ENCODE measurements at regions not wholly inside any gene's neighbourhood (a gene's known extent, or its start where the extent isn't known, plus 50 kb on each side); places are given as distances from the start of the nearest gene placed in this dataset.
"Not testable (repeated sequence)": the region's sequence is repeated elsewhere in the genome, so short reads cannot be mapped to it uniquely, and the experiment has no call there.

DNA sequence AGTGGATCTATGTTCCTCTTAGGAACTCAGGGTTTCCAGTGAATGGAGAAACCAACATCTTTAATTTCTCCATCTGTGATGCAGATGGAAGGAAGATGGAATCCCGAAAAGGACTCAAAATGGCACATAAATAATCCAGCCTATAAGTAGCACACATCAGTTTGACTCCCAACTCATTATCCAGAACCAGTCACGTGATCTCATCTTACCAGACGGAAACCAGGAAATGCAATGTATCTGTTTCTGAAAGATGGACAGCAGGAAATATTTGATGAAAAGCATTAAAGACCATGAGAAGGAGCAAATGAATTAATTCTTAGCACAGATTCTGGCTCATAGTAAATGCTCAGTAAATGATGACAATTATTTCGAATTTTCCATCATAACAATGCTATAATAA, 443.1 kb upstream of the FMR1 start:
- DNase-seq: no peak

DNA sequence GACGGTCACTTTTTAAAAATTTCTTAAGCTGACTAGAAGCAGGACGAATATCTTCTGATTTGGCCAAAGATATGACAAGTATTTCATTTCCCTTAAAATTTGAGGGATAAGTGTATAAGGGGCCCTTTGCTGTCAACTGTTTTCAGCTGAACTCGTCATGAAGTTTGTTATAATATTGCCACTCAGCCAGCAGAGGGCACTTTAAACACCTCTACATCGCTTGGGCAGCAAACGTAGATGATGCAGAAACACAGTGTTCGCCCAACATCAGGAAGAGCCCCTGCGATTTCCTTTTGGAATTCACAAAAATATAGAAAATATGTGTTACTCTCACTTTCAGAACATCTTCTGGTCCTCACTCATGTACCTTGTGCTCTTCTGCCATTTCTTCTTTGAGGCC, 435.7 kb upstream of the FMR1 start:
- peak; percentile 3 for DNase-seq

DNA sequence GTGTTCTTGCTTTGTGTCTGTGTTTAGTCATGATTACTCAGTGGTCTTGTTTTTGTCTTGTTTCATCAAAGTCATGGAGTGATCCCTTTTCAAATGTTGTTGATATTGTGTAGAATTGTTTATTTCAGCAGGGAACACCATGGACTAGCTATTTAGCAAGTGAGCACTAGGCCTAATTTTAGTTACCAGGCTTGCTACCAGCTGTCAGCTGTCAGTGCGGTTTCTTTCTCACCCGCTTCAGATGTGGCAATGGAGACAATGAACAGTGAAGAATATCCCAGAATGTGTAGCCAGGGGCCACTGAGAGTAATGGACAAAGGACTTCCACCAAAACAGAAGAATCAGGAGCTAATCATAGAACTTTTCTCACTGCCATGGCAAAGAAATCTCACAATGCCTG, 432.8 kb upstream of the FMR1 start:
- DNase-seq: no peak

DNA sequence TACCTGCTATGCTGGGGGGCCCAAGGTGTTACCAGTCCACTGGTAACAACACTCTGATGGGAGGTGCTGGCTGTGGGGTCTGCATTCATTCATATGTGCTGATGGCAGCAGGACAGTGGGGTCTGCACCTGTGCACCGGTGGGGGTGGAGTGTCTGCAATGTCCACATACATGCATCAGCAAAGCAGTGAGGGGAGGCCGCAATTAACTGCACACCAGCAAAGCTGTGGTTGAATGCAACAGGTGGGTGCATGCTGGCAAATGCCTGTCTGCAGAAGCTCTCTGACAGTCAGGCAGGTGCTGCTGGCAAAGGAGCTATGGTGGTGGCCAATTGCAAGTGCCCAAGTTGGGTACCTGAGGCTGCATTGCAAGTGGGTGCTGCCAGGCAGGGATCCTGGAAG, 426.5 kb upstream of the FMR1 start:
- DNase-seq: no peak

DNA sequence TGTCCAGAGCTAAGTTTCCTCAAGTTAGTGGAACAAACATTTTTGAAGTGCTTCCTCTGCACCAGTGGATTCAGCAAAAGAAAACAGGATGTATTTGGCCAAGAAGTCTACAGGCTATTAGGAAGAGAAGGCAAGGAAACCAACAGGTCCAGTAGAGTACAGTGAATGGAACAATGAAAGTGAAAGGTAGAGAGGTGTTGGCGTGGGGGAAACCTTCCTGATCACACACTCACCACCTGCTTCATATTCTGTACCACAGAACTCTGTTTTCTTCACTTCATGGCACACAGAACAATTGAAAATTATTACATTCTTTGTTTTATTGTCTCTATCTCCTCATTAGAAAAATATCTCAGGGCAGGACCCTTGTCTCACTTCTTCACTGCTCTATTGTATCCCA, 417.4 kb upstream of the FMR1 start:
- DNase-seq: no peak

DNA sequence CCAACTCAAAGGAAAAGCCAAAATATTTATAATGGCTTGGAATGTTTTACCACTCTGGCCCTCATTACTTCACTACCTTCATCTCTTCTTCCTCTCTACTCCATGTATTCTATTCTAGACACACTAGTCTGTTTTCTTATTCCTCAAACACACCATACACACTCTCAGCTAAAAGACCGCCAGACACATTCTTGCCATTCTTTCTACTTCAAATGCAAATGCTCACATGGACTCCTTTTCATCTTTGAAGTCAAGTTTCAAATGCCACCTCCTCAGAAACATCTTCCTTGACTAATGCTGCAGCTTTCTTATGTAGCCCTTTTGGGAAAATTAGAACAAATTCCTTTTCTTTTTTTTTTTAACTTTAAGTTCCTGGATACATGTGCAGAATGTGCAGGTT, 412.9 kb upstream of the FMR1 start:
- DNase-seq: no peak

DNA sequence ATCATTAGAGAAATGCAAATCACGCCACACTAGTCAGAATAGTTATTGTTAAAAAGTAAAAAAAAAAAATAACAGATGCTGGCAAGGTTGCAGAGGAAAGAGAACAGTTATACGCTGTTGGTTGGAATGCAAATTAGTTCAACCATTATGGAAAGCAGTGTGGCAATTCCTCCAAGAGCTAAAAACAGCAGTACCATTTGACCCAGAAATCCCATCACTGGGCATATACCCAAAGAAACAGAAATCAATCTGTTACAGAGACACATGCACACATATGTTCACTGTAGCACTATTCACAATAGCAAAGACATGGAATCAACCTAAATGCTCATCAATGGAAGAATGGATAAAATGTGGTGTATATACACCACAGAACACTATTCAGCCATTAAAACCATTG, 388.7 kb upstream of the FMR1 start:
- DNase-seq: no peak

DNA sequence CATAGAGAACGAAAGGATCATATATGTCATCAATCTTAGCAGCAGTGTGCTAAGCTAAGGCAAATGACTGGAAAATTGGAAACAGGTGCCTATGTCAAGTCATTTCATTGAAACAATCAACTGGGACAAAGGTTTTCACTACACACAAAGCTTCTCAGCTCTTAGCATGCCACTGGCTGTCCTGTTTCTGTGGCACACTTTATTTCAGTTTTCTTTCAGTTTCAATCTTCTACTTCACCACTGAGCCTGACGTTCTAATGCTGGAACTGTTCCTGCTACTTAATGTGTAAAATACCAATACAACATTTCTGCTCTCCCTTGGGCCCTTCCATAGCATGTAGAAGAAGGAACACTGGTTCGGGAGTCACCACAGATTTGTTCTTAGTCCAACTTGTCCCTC, 378.3 kb upstream of the FMR1 start:
- DNase-seq: no peak

DNA sequence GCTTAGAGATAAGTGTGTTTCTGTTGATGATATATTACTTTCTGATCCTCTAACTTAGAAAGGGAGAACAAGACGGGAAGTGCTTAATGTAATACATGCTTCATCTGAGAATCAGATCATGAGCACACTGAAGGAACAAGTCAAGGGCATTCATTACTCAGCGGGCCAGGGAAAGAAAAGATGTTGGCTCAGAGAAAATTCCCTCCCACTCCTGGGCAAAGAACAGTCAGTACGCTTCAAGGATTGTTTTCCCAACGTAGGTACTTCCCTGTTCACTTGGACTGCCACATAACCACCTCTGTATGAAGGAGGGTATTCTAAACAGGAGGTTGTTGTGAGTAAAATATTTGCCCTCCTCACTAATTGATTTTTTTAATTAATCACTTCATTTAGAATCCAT, 374.5 kb upstream of the FMR1 start:
- no peak for DNase-seq

DNA sequence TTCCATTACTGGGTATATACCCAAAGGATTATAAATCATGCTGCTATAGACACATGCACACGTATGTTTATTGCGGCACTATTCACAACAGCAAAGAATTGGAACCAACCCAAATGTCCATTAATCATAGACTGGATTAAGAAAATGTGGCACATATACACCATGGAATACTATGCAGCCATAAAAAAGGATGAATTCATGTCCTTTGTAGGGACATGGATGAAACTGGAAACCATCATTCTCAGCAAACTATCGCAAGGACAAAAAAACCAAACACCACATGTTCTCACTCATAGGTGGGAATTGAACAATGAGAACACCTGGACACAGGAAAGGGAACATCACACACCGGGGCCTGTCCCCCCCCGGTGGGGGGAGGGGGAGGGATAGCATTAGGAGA, 363.7 kb upstream of the FMR1 start:
- not testable (repeated sequence) for DNase-seq

DNA sequence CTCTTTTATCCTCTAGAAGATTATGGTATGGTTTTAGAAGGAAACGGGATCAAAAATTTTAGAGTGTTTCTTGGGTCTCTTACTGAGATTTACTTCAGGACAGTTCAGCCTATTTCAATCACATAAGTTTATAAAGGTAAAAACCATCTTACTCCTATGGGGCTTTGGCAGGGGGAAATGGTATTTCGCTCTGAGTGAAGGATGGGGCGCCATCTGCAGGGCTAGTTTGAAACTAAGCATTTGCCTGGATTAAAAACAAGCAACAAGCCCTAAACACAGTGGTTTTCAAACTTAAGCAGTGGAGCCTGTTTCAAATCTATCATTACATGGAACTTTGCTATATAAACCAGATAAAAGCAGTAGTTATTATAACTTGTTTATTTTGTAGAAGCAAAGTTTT, 361.5 kb upstream of the FMR1 start:
- peak; percentile 1 for DNase-seq

DNA sequence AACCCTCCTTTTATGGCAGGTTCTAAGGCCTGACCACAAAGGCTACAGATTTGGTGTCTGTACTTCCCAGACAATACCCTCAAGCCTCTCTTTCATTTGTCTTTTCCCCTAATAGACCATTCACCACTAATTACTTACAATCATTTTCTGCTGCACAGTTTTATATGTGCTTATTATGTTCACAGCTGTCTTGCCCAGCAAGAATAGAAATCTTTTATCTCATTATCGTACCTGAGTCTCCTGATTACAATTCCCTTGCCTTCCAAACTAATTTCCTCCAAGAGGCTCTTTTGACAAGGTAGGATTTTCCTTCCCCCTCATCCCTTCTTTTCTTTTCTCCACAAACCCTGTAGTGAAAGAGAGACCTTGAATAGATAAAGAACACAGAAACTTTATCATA, 352.5 kb upstream of the FMR1 start:
- no peak for DNase-seq

DNA sequence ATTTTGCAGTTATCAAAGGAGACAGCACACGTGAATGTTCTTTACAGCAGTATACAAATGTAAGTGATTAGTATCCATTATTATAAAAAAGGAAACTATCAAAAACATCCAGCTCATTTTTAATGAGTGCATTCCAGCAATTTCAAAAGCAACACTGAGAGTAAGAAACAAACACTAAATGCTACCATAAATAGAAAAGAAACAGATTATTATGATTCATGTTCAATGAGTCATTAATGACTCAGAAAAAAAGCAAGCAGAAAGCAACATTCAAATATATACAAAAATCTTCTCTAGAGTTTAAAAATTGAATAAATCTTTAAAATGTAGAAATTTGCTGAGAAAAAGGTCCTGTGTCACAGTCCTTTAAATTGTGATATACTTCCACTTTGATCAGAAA, 346.5 kb upstream of the FMR1 start:
- DNase-seq: no peak

DNA sequence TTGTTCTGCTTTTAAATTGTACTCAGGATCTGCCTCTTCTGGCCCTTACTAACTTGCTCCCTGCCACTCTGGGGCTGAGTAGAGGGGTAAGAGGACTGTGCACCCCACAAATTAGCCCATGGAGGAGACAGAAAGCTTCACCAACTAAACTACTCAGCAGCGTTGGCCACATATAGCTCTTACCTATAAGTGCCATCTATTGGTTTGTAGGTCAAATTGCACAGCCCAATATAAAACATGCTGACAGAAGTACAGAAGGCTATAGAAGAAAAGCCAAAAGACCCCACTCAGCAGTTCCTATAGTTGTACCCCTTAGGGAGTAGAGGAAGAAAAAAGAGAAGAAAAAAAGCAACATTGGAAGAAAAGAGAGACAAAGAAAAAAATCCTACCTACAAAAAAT, 341.2 kb upstream of the FMR1 start:
- no peak for DNase-seq

DNA sequence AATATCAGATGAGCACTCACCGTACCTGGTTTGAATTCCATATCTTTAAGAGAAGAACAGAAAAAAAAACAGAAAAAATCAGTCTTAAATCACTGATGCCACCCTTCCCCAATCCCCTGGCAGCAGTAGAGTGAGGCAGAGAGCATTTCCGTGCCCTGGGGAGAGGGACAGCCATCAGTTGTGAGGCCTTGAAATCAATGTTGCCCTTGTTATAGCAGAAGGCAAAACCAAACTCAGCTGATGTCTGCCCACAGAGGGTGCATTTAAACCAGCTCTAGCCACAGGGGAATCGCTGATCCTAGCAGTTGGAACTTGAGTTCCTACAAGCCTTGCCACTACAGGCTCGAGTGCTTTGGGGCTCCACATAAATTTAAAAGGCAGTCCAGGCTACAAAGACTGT, 338.5 kb upstream of the FMR1 start:
- no peak for DNase-seq

DNA sequence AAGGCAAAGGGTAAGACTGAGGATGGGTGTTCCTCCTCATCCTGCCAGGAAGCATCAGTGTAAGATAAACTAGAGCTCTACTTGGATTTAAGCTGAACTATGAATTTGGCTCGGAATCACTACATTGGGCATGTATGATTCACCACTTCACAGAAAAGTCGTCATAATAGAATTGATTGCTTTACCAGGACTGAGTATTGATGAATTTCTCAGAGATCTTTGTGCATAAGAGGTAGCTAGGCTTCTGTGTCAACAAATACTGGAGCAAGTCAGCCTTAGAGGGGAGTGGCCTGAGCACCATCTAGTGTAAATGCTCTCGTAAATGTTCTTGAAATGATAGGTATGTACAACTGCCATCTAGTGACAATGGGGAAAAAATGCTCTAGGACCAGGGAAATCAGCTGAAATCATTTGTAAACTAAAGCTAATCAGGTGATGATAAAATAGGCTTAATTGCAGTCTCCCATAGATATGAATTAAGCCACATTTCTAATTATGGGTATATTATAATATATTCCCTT, 309.5 kb upstream of the FMR1 start:
- no peak for DNase-seq

DNA sequence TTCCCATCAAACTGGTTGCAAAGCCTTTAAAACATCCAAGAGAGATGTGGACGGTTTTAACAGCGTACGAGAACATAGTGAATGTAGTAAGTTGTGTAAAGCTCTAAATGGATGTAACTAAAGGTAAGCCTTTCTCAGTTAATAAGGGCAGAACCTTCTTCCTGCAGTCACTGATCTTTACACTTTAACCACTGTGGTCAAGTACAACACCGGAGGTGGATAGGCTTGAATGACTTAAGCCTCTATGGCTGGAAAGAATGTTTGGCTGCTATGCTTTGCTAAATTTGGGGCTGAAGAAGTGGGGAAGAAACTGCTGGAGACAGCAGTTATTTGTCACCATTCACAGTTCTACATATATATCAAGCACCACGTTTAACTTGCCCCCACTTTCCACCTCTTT, 285.1 kb upstream of the FMR1 start:
- DNase-seq: no peak

DNA sequence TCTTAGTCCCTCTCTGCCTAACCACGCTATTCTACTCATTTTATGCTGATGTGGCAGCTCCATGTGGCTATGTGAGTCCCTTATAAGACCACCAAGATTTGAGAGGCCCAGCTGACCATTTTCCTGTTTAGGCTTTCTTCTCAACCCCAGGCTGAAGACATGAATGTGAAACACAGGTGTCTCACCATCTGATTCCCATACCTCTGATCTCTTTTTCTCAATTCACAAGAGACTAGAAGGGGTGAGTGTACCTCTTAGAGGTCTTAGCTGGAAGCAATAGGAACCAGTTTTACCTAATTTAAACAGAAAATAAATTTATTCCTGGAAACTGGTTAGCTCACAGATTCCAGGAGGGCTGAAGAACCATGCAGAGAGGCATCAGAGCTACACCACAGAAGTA, 276.5 kb upstream of the FMR1 start:
- no peak for DNase-seq

DNA sequence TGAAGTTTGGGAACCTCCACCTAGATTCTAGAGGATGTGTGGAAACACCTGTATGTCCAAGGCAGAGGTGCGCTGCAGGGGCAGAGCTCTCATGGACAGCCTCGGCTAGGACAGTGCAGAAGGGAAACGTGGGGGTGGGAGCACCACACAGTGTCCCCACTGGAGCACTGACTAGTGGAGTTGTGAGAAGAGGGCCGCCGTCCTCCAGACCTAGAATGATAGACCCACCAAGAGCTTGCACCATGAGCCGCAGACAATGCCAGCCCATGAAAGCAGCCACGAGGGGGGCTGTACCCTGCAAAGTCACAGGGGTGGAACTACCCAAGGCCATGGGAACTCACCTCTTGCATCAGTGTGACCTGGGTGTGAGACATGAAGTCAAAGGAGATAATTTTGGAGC, 274.5 kb upstream of the FMR1 start:
- DNase-seq: no peak

DNA sequence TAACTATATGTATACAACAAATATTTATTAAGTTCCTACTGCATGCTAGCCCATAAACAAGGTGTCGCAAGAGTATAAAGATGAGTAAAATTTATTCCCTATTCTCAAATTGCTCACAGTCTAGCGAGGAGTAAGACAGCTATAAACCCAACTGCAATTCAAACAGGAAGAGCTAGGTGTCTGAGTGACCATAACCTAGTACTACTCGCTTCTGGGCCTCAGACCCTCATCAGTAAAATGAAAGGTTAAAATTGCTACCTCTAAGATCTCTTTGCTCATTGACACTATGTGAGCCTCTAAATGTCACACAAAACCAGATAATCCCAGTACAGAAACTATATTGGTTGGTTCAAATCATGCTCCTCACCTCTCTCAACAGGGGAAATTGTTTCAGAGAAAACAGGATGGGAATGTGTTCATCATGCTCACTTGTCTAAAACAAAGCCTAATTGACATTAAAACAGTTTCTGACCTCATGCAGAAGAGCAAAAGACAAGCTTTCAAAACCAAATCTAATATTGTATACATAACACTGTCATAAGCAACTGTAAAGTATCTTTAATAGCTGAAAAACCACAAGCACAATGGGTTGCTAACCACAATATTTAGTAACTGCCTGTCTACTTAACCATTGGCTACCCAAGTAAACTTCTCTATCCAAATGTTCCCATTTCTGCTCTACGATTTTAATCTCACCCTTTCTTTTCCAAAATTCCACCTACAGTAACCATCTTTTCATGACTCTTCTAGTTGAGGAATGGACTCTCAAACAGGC, 264.6 kb upstream of the FMR1 start:
- no peak for DNase-seq

DNA sequence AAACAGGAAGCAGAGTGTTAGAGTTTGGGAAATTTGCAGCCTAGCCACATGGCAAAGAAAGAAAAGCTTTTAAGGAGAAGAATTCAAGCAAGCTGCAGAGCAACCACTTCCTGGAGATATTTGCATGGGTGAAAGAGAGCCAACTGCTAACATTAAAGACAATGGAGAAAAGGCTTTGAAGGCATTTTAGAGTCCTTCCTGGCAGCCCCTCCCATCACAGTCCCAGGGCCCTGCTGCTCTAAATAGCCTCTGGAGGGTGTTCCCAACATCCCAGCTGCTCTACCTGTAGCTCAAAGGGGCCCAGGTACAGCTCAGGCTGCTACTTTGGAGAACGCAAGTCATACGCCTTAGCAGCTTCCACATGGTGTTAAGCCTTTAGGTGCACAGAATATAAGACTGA, 235.9 kb upstream of the FMR1 start:
- no peak for DNase-seq

DNA sequence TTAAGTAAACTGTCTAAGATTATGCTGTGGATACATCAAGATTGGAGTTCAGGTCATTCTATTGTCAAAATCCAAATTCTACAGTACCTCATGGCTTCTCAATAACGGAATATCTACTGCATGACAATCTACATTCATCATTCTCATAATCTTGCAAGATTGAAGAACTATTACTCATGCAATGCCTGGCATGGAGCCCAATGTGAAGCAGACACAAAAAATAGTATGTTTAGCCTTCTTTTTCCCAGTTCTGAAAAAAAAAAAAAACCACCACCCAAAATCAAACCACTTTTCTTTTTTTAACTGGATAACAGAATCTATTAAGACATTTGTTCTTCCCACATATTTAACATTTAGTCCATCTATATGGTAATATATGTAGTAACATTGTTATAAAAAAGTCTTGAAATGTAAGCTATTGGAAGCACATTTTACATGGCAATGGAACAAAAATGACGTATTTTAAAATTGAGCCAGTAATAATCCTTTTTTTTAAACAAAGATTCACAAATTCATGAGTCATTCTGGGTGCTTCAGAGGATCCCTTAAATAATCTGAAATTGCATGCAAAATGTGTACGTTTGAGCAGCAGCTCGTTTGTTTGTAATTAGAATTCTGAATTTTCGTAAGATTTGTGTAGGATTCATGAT, 232.2 kb upstream of the FMR1 start:
- DNase-seq: no peak

DNA sequence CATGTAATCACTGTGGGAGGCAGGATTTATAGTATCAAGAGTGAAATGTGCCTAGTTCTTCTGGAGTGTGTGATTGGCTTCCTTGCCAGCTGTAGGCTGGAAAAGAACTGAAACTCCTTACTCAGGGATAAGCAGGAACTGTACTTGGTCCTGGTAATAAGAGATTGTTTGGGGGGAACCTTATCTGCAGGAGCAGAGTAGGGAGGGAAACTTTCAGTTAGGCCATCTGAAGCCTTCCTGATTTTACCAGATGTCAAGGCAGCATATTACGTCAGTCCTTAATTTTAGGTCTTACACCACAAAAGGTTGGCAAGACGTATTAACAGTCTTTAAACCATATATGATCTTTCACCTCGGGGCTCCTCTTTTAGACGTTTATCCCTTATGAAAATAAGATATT, 231.5 kb upstream of the FMR1 start:
- DNase-seq: no peak

DNA sequence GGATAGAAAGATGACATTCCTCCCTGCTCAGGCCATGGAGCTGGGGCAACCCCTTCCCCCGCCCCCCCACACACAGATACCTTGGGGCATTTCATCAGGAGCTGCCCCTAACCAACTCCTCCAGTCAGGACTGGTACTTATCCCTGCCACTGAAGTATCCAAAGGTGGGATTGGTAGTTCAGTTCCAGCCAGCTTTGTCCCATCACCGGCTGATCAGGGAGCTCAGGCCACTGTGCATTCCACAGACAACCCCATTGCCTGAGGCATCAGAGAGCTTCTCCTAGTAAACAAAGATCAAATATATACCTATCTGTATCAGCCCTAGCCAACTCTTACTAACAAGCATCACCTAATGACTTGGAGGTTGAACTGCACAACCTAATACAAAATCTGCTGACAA, 218.2 kb upstream of the FMR1 start:
- no peak for DNase-seq

DNA sequence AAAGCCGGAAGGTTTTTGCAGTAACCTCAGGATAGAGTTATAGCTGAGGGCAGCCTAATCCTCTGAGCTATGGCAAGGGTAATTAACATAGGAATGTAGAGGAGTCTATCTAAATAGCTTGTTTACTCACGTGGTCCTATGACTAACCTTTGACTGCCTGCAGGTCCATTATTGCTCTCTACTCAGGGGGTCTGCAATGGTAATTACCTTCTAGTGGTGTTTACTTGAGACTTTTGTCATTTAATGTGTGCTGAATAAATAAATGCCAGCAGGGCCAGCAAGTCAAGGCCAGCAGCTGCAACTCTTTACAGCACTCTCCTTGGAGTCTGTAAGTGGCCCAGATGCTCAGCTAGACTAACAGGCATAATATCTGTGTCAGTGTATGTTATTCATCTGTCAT, 212.7 kb upstream of the FMR1 start:
- DNase-seq: no peak
